ENCODE measurements at regions not wholly inside any gene's neighbourhood (a gene's known extent, or its start where the extent isn't known, plus 50 kb on each side); places are given as distances from the start of the nearest gene placed in this dataset.

- TF ChIP-seq CTCF (IDR thresholded peaks at IDR 0.05) (no peak), POLR2A (IDR thresholded peaks at IDR 0.05) (no peak)
Observed at GRCh38 chr1:221511797-221512196, 230.1 kb downstream of the DUSP10 start.

All from testis (tissue), 2 donors.